GM12873 (cell line): ENCODE measurements at regions not wholly inside any gene's neighbourhood (a gene's known extent, or its start where the extent isn't known, plus 50 kb on each side); places are given as distances from the start of the nearest gene placed in this dataset.

ENCODE experiments used
- TF ChIP-seq, protein P1 (sequence below): IDR thresholded peaks from 2 replicates; pipeline ENCODE4 v1.5.1; 2012; ENCODE audit warnings: low read depth, mild to moderate bottlenecking, moderate library complexity, low read length, control low read depth; ENCODE audit not compliant: insufficient read depth; ENCODE audit errors: missing control alignments

DNA sequence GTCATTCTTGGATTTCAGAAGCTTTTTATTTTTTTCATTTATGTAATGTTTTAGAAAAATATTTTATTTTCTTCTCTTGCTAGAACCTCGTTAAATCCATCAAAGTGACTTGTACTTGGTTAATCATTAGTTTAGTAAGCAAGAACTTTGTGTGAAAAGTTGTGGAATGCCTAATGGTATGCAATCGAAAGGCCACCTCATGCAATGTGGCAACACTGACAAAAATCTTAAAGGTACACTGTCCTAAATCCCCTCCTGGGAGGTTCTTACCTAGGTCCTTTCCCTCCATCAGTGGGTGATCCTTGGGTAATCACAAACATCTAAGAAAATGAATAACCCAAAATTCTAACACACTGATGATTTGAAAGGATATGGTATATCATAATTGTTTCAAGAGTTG, 304.2 kb downstream of the DNAH5 start:
- TF ChIP-seq, protein P1, sequence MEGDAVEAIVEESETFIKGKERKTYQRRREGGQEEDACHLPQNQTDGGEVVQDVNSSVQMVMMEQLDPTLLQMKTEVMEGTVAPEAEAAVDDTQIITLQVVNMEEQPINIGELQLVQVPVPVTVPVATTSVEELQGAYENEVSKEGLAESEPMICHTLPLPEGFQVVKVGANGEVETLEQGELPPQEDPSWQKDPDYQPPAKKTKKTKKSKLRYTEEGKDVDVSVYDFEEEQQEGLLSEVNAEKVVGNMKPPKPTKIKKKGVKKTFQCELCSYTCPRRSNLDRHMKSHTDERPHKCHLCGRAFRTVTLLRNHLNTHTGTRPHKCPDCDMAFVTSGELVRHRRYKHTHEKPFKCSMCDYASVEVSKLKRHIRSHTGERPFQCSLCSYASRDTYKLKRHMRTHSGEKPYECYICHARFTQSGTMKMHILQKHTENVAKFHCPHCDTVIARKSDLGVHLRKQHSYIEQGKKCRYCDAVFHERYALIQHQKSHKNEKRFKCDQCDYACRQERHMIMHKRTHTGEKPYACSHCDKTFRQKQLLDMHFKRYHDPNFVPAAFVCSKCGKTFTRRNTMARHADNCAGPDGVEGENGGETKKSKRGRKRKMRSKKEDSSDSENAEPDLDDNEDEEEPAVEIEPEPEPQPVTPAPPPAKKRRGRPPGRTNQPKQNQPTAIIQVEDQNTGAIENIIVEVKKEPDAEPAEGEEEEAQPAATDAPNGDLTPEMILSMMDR: no peak

GRCh38 chr5:13632676-13633075, 311.8 kb downstream of the DNAH5 start:
- TF ChIP-seq, protein P1: no peak

- TF ChIP-seq, protein P1: no peak
Observed at GRCh38 chr5:13629218-13629617, 315.3 kb downstream of the DNAH5 start.

DNA sequence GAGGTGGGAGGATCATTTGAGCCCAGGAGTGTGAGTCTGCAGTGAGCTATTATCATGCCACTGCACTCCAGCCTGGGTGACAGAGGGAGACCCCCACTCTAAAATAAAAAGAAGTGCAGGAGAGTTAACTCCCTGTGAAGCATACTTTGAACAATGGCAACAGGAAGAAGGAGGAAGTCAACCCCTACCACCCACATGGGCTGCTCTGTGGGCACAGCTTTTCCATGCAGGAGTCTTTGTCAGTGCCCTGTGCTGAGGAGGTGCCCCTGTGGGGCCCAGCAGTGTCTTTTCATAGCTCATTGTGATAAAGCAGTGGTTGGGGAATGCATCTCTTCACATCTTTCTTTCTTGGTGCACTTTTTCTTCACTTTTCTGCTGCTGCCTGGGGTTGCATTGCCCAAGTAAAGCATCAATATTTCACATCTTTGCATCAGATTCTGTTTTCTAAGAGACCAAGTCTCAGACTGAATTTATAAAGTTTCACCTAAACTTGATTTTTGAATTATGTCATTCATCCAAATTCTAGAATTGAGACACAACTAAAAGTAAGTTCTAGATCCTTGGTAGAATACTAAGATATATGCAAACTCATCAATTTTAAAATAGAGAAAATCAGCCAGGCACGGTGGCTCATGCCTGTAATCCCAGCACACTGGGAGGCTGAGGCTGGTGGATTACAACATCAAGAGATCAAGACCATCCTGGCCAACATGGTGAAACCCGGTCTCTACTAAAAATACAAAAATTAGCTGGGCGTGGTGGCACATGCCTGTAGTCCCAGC, 316.6 kb downstream of the DNAH5 start:
- TF ChIP-seq, protein P1: no peak

GRCh38 chr5:13625616-13626198, 318.8 kb downstream of the DNAH5 start:
- TF ChIP-seq, protein P1: no peak

- TF ChIP-seq, protein P1: no peak
Observed at GRCh38 chr5:13624283-13625074, 320.0 kb downstream of the DNAH5 start.

- TF ChIP-seq, protein P1: no peak
Observed at GRCh38 chr5:13613621-13614020, 330.9 kb downstream of the DNAH5 start.
